Muscle layer of colon (tissue), 2 donors: ENCODE measurements at regions not wholly inside any gene's neighbourhood (a gene's known extent, or its start where the extent isn't known, plus 50 kb on each side); places are given as distances from the start of the nearest gene placed in this dataset.
"Not testable (repeated sequence)": the region's sequence is repeated elsewhere in the genome, so short reads cannot be mapped to it uniquely, and the experiment has no call there.

Experiments
- H3K27ac ChIP-seq: one replicate; pipeline ENCODE4 v1.7.0; 2013; ENCODE audit warnings: low read depth, mild to moderate bottlenecking, low read length, moderate library complexity
- H3K27me3 ChIP-seq, 2 donors: one replicate each; pipeline ENCODE4 v1.7.0; 2013; ENCODE audit warnings: low read length in 2 of 2, mild to moderate bottlenecking in 2 of 2; ENCODE audit not compliant: insufficient read depth in 2 of 2, control insufficient read depth in 1 of 2
- H3K36me3 ChIP-seq: one replicate; pipeline ENCODE4 v1.7.0; 2013; ENCODE audit warnings: mild to moderate bottlenecking, low read length; ENCODE audit not compliant: insufficient read depth
- H3K4me1 ChIP-seq: one replicate; pipeline ENCODE4 v1.7.0; 2013; ENCODE audit warnings: mild to moderate bottlenecking, low read length; ENCODE audit not compliant: insufficient read depth
- H3K4me3 ChIP-seq, 2 donors: one replicate each; pipeline ENCODE4 v1.7.0; 2013; ENCODE audit warnings: low read length in 2 of 2, low read depth in 1 of 2, mild to moderate bottlenecking in 1 of 2, moderate library complexity in 1 of 2
- H3K9ac ChIP-seq: one replicate; pipeline ENCODE4 v1.7.0; 2013; ENCODE audit warnings: low read length
- H3K9me3 ChIP-seq: one replicate; pipeline ENCODE4 v1.7.0; 2013; ENCODE audit warnings: mild to moderate bottlenecking, low read length
- donor health status: abdominal sarcoma.
- donor health status: Adenocarcinoma of cecum.

DNA sequence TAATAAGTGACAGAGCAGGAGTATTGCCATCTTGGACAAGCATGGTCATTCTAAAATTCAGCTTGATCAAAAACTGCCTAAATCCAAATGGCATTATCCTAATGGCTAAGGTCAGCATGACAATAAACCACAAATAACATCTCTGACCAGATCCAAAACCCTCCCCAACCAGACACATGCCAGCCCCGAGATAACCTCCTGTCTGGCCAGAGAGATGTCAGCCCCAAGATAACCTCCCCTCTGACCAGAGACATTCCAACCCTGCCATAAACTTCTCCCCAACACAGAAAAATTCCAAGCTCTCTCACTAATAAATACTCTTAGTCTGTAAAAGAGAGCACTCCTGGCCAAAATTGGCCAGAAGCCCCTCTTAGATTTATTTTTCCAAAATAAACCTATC is 470.5 kb upstream of the UBE2E2 start:
- H3K27me3 ChIP-seq: no peaks in the 10 kb centered on the region
- H3K4me1 ChIP-seq: no peaks in the 10 kb centered on the region
- H3K9ac ChIP-seq: no peak overlapping the region
- H3K4me3 ChIP-seq: no peak overlapping the region
- no peaks in the 10 kb centered on the region for H3K9me3 ChIP-seq
- no peak overlapping the region for H3K27ac ChIP-seq
- H3K36me3 ChIP-seq: no peaks in the 10 kb centered on the region

DNA sequence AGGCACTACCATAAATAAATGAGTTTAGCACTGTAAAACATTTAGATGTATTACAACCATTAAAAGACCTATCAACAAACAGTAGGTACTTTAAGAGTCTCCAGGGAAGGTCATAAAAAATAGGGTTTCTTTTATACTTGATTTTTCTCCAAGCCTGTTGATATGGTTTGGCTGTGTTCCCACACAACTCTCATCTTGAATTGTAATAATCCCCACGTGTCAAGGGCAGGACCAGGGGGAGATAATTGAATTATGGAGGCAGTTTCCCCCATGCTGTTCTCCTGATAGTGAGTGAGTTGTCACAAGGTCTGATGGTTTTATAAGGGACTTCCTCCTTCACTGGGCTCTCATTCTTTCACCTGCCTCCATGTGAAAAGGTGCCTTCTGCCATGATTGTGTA is 468.9 kb upstream of the UBE2E2 start:
- Histone ChIP-seq H3K4me3 (no peak overlapping the region), H3K27me3 (no peaks in the 10 kb centered on the region), H3K36me3 (no peaks in the 10 kb centered on the region), H3K9me3 (no peaks in the 10 kb centered on the region), H3K9ac (no peak overlapping the region), H3K27ac (no peak overlapping the region), H3K4me1 (no peaks in the 10 kb centered on the region)

GRCh38 chr3:22734756-22735155 is 468.4 kb upstream of the UBE2E2 start:
- H3K9ac ChIP-seq: no peak overlapping the region
- H3K4me3 ChIP-seq: no peak overlapping the region
- no peaks in the 10 kb centered on the region for H3K4me1 ChIP-seq
- H3K27me3 ChIP-seq: no peaks in the 10 kb centered on the region
- no peaks in the 10 kb centered on the region for H3K36me3 ChIP-seq
- H3K9me3 ChIP-seq: no peaks in the 10 kb centered on the region
- no peak overlapping the region for H3K27ac ChIP-seq

- Histone ChIP-seq H3K27ac (no peak overlapping the region), H3K9ac (no peak overlapping the region), H3K4me3 (no peak overlapping the region), H3K9me3 (no peaks in the 10 kb centered on the region), H3K4me1 (no peaks in the 10 kb centered on the region), H3K36me3 (no peaks in the 10 kb centered on the region), H3K27me3 (no peaks in the 10 kb centered on the region)
Observed at GRCh38 chr3:22735373-22735772, 467.8 kb upstream of the UBE2E2 start.

GRCh38 chr3:22743386-22743785 is 459.7 kb upstream of the UBE2E2 start:
- not testable (repeated sequence) for H3K9me3 ChIP-seq, H3K4me1 ChIP-seq, H3K27ac ChIP-seq, H3K36me3 ChIP-seq, H3K27me3 ChIP-seq, H3K4me3 ChIP-seq, H3K9ac ChIP-seq

DNA sequence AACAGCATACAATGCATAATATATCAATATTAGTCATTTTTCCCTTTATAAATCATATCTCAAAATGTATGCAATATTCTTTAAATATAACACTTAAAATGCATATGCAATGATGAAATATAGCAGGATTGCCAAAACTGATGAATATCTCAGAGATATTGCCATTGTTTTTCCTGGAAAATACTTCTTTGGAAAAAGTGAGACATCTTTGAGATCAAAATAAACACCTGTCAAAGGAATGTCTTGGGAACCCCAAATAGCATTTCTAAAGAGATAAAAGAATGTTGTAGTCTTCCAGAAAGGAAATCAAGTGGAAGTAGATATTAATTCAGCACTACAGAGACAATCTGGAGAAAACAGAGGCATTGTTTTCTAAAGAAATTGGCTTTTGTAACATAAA is 457.8 kb upstream of the UBE2E2 start:
- Histone ChIP-seq H3K4me1 (no peaks in the 10 kb centered on the region), H3K36me3 (no peaks in the 10 kb centered on the region), H3K27me3 (no peaks in the 10 kb centered on the region), H3K27ac (no peak overlapping the region), H3K4me3 (no peak overlapping the region), H3K9me3 (no peaks in the 10 kb centered on the region), H3K9ac (no peak overlapping the region)

DNA sequence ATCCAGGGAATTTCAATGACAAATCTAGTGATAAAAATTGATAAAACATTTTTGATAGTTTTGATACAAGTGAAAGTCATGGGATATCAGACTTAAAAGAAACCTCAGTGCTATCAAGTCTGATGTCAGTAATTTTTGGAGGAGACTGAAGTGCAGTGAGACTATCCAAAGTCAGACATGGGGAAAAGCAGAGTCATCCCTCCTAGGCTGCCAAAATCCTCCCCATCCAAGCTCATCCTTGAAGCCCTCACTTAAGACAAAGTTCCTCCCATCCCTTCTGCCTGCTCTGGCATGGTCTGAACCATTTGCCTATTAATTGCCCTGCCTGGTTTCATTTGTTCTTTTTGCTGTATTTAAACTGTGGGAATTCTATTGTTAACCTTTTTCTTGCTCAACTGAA is 456.9 kb upstream of the UBE2E2 start:
- H3K27me3 ChIP-seq: no peaks in the 10 kb centered on the region
- H3K36me3 ChIP-seq: no peaks in the 10 kb centered on the region
- H3K9ac ChIP-seq: no peak overlapping the region
- H3K4me1 ChIP-seq: no peaks in the 10 kb centered on the region
- no peak overlapping the region for H3K4me3 ChIP-seq
- no peak overlapping the region for H3K27ac ChIP-seq
- H3K9me3 ChIP-seq: no peaks in the 10 kb centered on the region

DNA sequence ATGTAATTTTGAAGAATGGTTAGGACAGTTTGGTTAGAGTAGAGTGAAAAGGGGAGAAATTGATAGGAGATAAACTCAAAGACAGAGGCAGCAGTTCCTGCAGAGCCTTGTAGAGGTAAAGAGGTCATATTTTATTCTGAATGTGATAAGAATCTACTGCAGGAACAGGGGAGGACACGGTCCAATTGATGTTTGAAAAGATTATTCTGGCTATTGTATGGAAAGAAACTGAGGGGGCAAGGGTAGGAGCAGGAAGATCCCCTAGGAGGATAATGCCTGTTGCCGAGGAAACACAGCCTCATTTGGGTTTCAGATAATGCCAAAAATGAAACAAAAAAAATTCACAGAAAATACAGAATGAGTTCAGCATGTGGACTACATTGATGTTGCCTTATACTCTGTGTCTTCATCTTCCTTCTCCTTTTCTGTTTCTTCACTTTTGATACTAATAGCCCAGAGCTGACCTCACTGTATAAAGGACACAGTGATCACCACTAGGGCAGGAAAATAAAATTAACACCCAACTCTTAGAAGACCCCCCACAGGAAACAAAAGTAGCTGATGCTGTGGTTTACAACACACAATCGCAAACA is 454.6 kb upstream of the UBE2E2 start:
- Histone ChIP-seq H3K9ac (no peak overlapping the region), H3K36me3 (no peaks in the 10 kb centered on the region), H3K4me3 (no peak overlapping the region), H3K27ac (no peak overlapping the region), H3K27me3 (no peaks in the 10 kb centered on the region), H3K4me1 (no peaks in the 10 kb centered on the region), H3K9me3 (no peaks in the 10 kb centered on the region)

- H3K4me3 ChIP-seq: no peak overlapping the region
- H3K36me3 ChIP-seq: no peaks in the 10 kb centered on the region
- no peaks in the 10 kb centered on the region for H3K4me1 ChIP-seq
- H3K27me3 ChIP-seq: no peaks in the 10 kb centered on the region
- H3K27ac ChIP-seq: no peak overlapping the region
- H3K9ac ChIP-seq: no peak overlapping the region
- H3K9me3 ChIP-seq: no peaks in the 10 kb centered on the region
Observed at GRCh38 chr3:22759636-22760310, 443.4 kb upstream of the UBE2E2 start.

GRCh38 chr3:22765679-22766078 is 437.4 kb upstream of the UBE2E2 start:
- H3K9ac ChIP-seq: no peak overlapping the region
- H3K27me3 ChIP-seq: no peaks in the 10 kb centered on the region
- no peaks in the 10 kb centered on the region for H3K9me3 ChIP-seq
- no peak overlapping the region for H3K4me3 ChIP-seq
- no peaks in the 10 kb centered on the region for H3K4me1 ChIP-seq
- no peaks in the 10 kb centered on the region for H3K36me3 ChIP-seq
- no peak overlapping the region for H3K27ac ChIP-seq

- Histone ChIP-seq H3K4me3 (no peak overlapping the region), H3K27ac (no peak overlapping the region), H3K4me1 (no peaks in the 10 kb centered on the region), H3K9ac (no peak overlapping the region), H3K27me3 (no peaks in the 10 kb centered on the region), H3K36me3 (no peaks in the 10 kb centered on the region), H3K9me3 (no peaks in the 10 kb centered on the region)
Observed at GRCh38 chr3:22777834-22778233, 425.3 kb upstream of the UBE2E2 start.

GRCh38 chr3:22779737-22780136 is 423.4 kb upstream of the UBE2E2 start:
- Histone ChIP-seq H3K9me3 (no peaks in the 10 kb centered on the region), H3K36me3 (no peaks in the 10 kb centered on the region), H3K4me3 (no peak overlapping the region), H3K4me1 (no peaks in the 10 kb centered on the region), H3K27ac (no peak overlapping the region), H3K9ac (no peak overlapping the region), H3K27me3 (no peaks in the 10 kb centered on the region)
